H1 (cell line): ENCODE measurements at regions not wholly inside any gene's neighbourhood (a gene's known extent, or its start where the extent isn't known, plus 50 kb on each side); places are given as distances from the start of the nearest gene placed in this dataset.

Experiments used
- CHD2 ChIP-seq: IDR thresholded peaks from 2 replicates; pipeline ENCODE4 v1.6.1; 2012; ENCODE audit warnings: low read length, improper control_type of control experiment
- TF ChIP-seq, protein P1 (sequence below), 3 experiments: IDR thresholded peaks; 1 replicate in 2 of 3; 2 replicates in 1 of 3; pipeline versions ENCODE4 v1.5.1 to v1.6.1; 2011; ENCODE audit warnings: low read length in 3 of 3, mild to moderate bottlenecking in 3 of 3, inconsistent platforms in 2 of 3, low read depth in 1 of 3, moderate library complexity in 1 of 3; ENCODE audit not compliant: insufficient read depth in 1 of 3; ENCODE audit errors: control extremely low read depth in 1 of 3

DNA sequence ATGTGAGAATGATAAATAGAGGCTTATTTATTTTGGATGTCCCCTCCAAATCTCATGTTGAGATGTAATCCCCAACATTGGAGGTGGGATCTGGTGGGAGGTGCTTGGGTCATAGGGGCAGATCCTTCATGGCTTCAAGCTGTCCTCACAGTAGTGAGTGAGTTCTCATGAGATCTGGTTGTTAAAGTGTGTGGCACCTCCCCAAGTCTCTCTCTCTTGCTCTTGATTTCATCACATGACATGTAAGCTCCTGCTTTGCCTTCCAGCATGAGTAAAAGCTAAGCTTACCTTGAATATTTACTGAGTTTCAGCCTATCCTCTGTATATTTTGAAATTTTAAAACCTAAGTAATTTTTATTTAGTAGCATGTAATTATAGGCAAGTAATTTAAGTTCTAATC, 444.9 kb downstream of the ARL4A start:
- TF ChIP-seq, protein P1, sequence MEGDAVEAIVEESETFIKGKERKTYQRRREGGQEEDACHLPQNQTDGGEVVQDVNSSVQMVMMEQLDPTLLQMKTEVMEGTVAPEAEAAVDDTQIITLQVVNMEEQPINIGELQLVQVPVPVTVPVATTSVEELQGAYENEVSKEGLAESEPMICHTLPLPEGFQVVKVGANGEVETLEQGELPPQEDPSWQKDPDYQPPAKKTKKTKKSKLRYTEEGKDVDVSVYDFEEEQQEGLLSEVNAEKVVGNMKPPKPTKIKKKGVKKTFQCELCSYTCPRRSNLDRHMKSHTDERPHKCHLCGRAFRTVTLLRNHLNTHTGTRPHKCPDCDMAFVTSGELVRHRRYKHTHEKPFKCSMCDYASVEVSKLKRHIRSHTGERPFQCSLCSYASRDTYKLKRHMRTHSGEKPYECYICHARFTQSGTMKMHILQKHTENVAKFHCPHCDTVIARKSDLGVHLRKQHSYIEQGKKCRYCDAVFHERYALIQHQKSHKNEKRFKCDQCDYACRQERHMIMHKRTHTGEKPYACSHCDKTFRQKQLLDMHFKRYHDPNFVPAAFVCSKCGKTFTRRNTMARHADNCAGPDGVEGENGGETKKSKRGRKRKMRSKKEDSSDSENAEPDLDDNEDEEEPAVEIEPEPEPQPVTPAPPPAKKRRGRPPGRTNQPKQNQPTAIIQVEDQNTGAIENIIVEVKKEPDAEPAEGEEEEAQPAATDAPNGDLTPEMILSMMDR (IDR thresholded peaks at IDR 0.05; ENCODE audit: control extremely low read depth in 1 of 3, insufficient read depth in 1 of 3, low read depth in 1 of 3, low read length in 3 of 3), result no peak
- no peak for TF ChIP-seq CHD2
